Nephron (organoid): ENCODE measurements at regions not wholly inside any gene's neighbourhood (a gene's known extent, or its start where the extent isn't known, plus 50 kb on each side); places are given as distances from the start of the nearest gene placed in this dataset.
"Not testable (repeated sequence)": the region's sequence is repeated elsewhere in the genome, so short reads cannot be mapped to it uniquely, and the experiment has no call there.

Source experiments
- H3K27ac Mint-ChIP-seq, 3 experiments: 2 replicates each; pipeline ENCODE4 v1.8.0; 2020; ENCODE audit warnings: mixed read lengths in 3 of 3, mild to moderate bottlenecking in 2 of 3, moderate library complexity in 1 of 3
- H3K27me3 Mint-ChIP-seq: 2 replicates; pipeline ENCODE4 v1.8.0; 2021; ENCODE audit warnings: low read depth, mild to moderate bottlenecking, moderate library complexity, mixed read lengths
- H3K36me3 Mint-ChIP-seq: 2 replicates; pipeline ENCODE4 v1.8.0; 2020; ENCODE audit warnings: low read depth, mixed read lengths
- H3K4me1 Mint-ChIP-seq: 2 replicates; pipeline ENCODE4 v1.8.0; 2020; ENCODE audit warnings: mixed read lengths
- H3K4me3 Mint-ChIP-seq, 3 experiments: 2 replicates each; pipeline ENCODE4 v1.8.0; 2020; ENCODE audit warnings: mild to moderate bottlenecking in 3 of 3, mixed read lengths in 3 of 3, moderate library complexity in 2 of 3
- H3K9me3 Mint-ChIP-seq: 2 replicates; pipeline ENCODE4 v1.8.0; 2020; ENCODE audit warnings: mixed read lengths
- TF ChIP-seq, protein P1 (sequence below), 3 experiments: fragments of 200-600 bp; sonication (generic); IDR thresholded peaks; one replicate each; pipeline ENCODE4 v1.5.0; 2021; ENCODE audit warnings: antibody characterized with exemption in 3 of 3; ENCODE audit not compliant: unreplicated experiment in 3 of 3

DNA sequence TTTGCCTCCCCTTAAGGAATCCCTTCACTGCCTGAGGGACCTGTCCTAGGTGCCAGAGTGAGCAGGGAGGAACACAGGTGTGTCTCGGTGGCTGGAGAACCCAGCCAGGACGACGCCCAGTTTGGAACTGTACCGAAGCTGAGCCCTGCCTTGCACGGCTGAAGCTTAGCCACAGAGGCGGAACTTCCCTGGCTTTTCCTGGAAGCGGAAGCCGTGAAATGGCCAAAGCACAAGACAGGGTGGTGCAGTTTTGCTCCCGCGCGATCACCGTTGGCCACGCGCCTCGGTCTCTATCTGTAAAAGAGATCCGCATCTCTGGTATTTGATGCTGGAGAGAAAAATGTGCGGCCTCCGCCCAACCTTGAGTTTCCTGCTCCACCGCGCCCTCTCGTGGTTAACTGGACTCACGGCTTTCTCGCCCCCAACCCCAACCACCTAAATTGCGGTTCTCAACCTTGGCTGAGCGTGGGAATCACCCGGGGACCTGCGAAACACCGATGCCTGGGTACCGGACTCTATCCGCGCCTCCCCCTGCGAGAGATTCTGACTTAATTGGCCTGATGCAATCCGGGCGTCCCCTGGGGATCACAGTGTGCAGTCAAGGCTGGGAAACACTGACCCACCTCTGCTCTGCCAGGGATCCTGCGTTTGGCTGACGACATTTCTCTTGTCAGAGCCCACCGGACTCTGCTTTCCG lies 70.7 kb upstream of the ABHD2 start:
- Mint-ChIP-seq H3K36me3 (no peaks in the 10 kb centered on the region), H3K4me3 (peak overlapping the region; percentile 62 to 76 (median 63)), H3K27me3 (peaks cover 18% of the 10 kb centered on the region), H3K9me3 (peaks cover 14% of the 10 kb centered on the region), H3K4me1 (peaks cover 12% of the 10 kb centered on the region), H3K27ac (peak overlapping the region in 2 of 3 experiments; percentile 47 to 76)
- TF ChIP-seq, protein P1, sequence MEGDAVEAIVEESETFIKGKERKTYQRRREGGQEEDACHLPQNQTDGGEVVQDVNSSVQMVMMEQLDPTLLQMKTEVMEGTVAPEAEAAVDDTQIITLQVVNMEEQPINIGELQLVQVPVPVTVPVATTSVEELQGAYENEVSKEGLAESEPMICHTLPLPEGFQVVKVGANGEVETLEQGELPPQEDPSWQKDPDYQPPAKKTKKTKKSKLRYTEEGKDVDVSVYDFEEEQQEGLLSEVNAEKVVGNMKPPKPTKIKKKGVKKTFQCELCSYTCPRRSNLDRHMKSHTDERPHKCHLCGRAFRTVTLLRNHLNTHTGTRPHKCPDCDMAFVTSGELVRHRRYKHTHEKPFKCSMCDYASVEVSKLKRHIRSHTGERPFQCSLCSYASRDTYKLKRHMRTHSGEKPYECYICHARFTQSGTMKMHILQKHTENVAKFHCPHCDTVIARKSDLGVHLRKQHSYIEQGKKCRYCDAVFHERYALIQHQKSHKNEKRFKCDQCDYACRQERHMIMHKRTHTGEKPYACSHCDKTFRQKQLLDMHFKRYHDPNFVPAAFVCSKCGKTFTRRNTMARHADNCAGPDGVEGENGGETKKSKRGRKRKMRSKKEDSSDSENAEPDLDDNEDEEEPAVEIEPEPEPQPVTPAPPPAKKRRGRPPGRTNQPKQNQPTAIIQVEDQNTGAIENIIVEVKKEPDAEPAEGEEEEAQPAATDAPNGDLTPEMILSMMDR (IDR thresholded peaks at IDR 0.05; ENCODE audit: unreplicated experiment in 3 of 3), result peak; percentile 78 to 79 (median 78)

DNA sequence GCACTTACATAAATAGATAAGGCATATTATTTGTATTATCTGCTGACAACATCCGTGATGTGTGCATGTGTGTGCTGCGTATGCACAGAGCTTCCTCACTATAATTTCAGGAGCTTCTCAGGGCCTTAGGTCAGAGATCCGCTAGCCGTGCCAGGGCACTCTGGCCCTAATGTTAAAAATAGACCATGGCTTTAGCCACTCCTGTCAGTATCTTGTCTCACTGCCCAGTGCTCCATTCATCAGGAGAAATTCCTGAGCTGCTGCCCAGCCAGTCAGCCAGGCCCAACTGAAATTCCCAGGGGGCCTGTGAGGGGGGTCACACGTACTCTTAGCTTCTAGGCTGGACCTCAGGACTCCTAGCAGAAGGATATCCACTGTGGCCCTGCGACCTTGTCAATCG lies 70.0 kb upstream of the ABHD2 start:
- Mint-ChIP-seq H3K4me3 (peak overlapping the region; percentile 62 to 76 (median 63)), H3K27ac (peak overlapping the region in 2 of 3 experiments; percentile 47 to 76), H3K27me3 (peaks cover 18% of the 10 kb centered on the region), H3K4me1 (peaks cover 12% of the 10 kb centered on the region), H3K9me3 (peaks cover 9% of the 10 kb centered on the region), H3K36me3 (no peaks in the 10 kb centered on the region)
- TF ChIP-seq, protein P1 (IDR thresholded peaks at IDR 0.05; ENCODE audit: unreplicated experiment in 3 of 3), result no peak

DNA sequence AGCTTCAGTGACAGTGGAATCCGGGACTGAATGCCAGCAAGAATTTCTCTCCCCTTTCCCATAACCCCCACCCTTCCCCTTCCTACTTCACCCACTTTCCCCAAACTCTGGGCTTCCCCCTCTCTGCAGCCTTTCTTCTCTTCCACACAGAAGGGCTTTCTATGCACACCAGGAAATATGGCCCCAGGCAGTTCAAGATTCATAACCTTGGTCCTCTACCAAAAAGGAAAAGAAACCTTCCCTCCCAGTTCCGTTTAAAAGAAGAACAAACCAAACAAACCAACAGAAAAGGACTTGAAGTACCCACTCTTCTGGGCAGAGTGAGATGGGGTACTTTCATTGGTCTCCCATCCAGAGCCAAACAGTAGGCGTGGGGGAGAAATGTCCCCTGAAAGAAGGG lies 68.8 kb upstream of the ABHD2 start:
- Mint-ChIP-seq H3K4me3 (no peak overlapping the region), H3K27ac (no peak overlapping the region), H3K27me3 (peaks cover 18% of the 10 kb centered on the region), H3K4me1 (peaks cover 12% of the 10 kb centered on the region), H3K36me3 (no peaks in the 10 kb centered on the region), H3K9me3 (peaks cover 9% of the 10 kb centered on the region)
- TF ChIP-seq, protein P1 (IDR thresholded peaks at IDR 0.05; ENCODE audit: unreplicated experiment in 3 of 3), result no peak

DNA sequence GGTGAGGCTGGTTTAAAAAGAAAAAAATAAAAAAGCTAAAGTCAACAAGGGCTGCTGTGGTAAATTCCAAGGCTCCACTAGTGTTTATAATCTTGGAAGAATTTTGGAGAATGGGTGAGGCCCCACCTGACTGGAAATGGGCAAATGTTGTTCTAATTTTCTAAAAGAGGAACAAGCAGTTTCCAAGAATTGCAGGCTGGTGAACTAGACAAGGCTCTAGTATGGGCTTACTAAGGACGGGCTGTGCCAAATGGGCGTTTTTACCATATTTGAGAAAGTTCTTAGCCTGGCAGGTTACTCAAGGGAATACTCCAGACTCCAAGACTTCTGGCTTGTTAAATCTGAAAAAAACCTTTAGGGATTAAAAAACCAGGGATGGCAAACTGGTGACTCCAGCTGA lies 67.0 kb upstream of the ABHD2 start:
- H3K36me3 Mint-ChIP-seq, result no peaks in the 10 kb centered on the region
- H3K4me1 Mint-ChIP-seq, result peaks cover 12% of the 10 kb centered on the region
- H3K27me3 Mint-ChIP-seq, result peaks cover 14% of the 10 kb centered on the region
- TF ChIP-seq, protein P1 (IDR thresholded peaks at IDR 0.05; ENCODE audit: unreplicated experiment in 3 of 3), result no peak
- H3K4me3 Mint-ChIP-seq, result no peak overlapping the region
- H3K27ac Mint-ChIP-seq, result no peak overlapping the region
- H3K9me3 Mint-ChIP-seq, result peaks cover 8% of the 10 kb centered on the region

DNA sequence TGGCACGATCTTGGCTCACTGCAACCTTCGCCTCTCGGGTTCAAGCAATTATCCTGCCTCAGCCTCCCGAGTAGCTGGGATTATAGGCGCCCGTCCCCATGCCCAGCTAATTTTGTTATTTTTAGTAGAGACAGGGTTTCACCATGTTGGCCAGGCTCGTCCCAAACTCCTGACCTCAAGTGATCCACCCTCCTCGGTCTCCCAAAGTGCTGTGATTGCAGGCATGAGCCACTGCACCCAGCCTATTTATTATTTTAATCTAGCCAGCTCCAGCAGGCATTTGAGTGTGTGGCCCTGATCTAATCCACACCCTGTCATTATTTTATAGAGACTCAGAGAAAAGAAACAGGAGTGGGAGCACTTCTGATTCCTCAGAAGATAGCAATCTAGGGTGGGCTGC lies 66.4 kb upstream of the ABHD2 start:
- H3K27me3 Mint-ChIP-seq, H3K9me3 Mint-ChIP-seq, H3K4me3 Mint-ChIP-seq, H3K36me3 Mint-ChIP-seq, H3K27ac Mint-ChIP-seq: not testable (repeated sequence)
- H3K4me1 Mint-ChIP-seq, result peaks cover 12% of the 10 kb centered on the region

DNA sequence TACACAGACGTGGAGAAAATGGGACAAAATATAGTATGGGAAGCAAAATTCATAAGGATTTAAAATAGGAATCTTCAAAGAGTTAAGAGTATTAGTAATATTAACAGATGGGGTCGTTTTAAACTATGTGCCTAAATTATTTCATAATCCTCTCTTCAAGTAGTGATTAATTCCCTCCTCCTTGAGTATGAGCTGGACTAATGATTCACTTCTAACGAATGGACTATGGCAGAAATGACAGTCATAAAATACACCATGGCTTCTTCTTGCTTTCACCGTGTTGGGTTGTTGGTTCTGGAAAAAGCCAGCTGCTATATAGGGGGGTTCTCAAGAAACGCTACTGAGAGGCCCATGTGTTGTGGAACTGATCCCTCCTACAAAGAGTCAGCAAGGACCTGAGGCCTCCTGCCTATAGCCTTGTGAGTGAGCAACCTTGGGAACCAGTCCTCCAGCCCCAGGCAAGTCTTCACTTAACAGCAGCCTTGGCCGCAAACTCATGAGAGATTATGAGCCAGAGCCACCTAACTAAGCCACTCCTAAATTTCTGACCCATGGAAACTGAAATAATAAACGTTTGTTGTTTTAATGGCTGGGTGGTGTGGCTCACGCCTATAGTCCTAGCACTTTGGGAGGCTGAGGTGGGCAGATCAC lies 64.8 kb upstream of the ABHD2 start:
- Mint-ChIP-seq H3K4me1 (no peaks in the 10 kb centered on the region), H3K36me3 (no peaks in the 10 kb centered on the region), H3K27me3 (no peaks in the 10 kb centered on the region), H3K27ac (no peak overlapping the region), H3K4me3 (no peak overlapping the region), H3K9me3 (peaks cover 9% of the 10 kb centered on the region)
- TF ChIP-seq, protein P1 (IDR thresholded peaks at IDR 0.05; ENCODE audit: unreplicated experiment in 3 of 3), result no peak
